ENCODE measurements at regions not wholly inside any gene's neighbourhood (a gene's known extent, or its start where the extent isn't known, plus 50 kb on each side); places are given as distances from the start of the nearest gene placed in this dataset.

- FAIRE-seq: no peak
- H3K27ac ChIP-seq (ENCODE audit: control insufficient read depth, insufficient read depth, low read length): no peak overlapping the region
Measured at GRCh38 chr9:25094518-25094917, 548.8 kb upstream of the IZUMO3 start.

GRCh38 chr9:25078202-25078601, 532.5 kb upstream of the IZUMO3 start:
- DNase-seq (ENCODE audit: low read depth, low spot score): no peak
- H3K27ac ChIP-seq (ENCODE audit: control insufficient read depth, insufficient read depth, low read length): no peak overlapping the region
- no peak overlapping the region for H3K4me3 ChIP-seq (ENCODE audit: control insufficient read depth in 2 of 3, extremely low read depth in 1 of 3, insufficient read depth in 2 of 3, low read depth in 1 of 3, low read length in 3 of 3)
- H3K9me3 ChIP-seq (ENCODE audit: control insufficient read depth, low read depth, low read length): no peaks in the 10 kb centered on the region
- no peaks in the 10 kb centered on the region for H4K20me1 ChIP-seq (ENCODE audit: control insufficient read depth, extremely low read depth, insufficient read depth, low read length)
- no peaks in the 10 kb centered on the region for H3K9me1 ChIP-seq (ENCODE audit: control insufficient read depth, extremely low read depth, insufficient read depth, low read length)
- TF ChIP-seq EZH2 (IDR thresholded peaks at IDR 0.05; ENCODE audit: low read length) (no peak), CTCF (optimal IDR thresholded peaks at IDR 0.05 in 1 of 3, IDR thresholded peaks at IDR 0.05 in 1 of 3, conservative IDR thresholded peaks at IDR 0.05 in 1 of 3; ENCODE audit: extremely low read depth in 1 of 3, insufficient read depth in 2 of 3, low read length in 3 of 3) (no peak)
- H3K9ac ChIP-seq (ENCODE audit: control insufficient read depth, extremely low read depth, insufficient read depth, low read length): no peak overlapping the region
- dilution Hi-C loops (cut with MboI; ENCODE audit: extremely low pct_ligation_motif_present, low sequenced_read_pairs): no loop called here
- H3K36me3 ChIP-seq (ENCODE audit: control insufficient read depth in 2 of 2, extremely low read depth in 1 of 2, insufficient read depth in 2 of 2, low read length in 2 of 2): no peaks in the 10 kb centered on the region
- H3K4me1 ChIP-seq (ENCODE audit: control insufficient read depth, extremely low read depth, insufficient read depth, low read length): no peaks in the 10 kb centered on the region
- no peak overlapping the region for H3K4me2 ChIP-seq (ENCODE audit: control insufficient read depth, extremely low read depth, insufficient read depth, low read depth, low read length)
- no peak overlapping the region for H2AFZ ChIP-seq (ENCODE audit: control insufficient read depth, low read length)
- no peaks in the 10 kb centered on the region for H3K79me2 ChIP-seq (ENCODE audit: control insufficient read depth, insufficient read depth, low read length)
- no peaks in the 10 kb centered on the region for H3K27me3 ChIP-seq (ENCODE audit: control insufficient read depth, extremely low read depth, insufficient read depth, low read length)
- no peak for FAIRE-seq

More at GRCh38 chr9:25094518-25094917, 548.8 kb upstream of the IZUMO3 start:
- Histone ChIP-seq H3K36me3 (ENCODE audit: control insufficient read depth in 2 of 2, extremely low read depth in 1 of 2, insufficient read depth in 2 of 2, low read length in 2 of 2) (no peaks in the 10 kb centered on the region), H3K4me2 (ENCODE audit: control insufficient read depth, extremely low read depth, insufficient read depth, low read depth, low read length) (no peak overlapping the region), H3K27me3 (ENCODE audit: control insufficient read depth, extremely low read depth, insufficient read depth, low read length) (no peaks in the 10 kb centered on the region), H3K4me1 (ENCODE audit: control insufficient read depth, extremely low read depth, insufficient read depth, low read length) (no peaks in the 10 kb centered on the region), H4K20me1 (ENCODE audit: control insufficient read depth, extremely low read depth, insufficient read depth, low read length) (no peaks in the 10 kb centered on the region), H2AFZ (ENCODE audit: control insufficient read depth, low read length) (no peak overlapping the region), H3K9me3 (ENCODE audit: control insufficient read depth, low read depth, low read length) (no peaks in the 10 kb centered on the region), H3K79me2 (ENCODE audit: control insufficient read depth, insufficient read depth, low read length) (no peaks in the 10 kb centered on the region), H3K4me3 (ENCODE audit: control insufficient read depth in 2 of 3, extremely low read depth in 1 of 3, insufficient read depth in 2 of 3, low read depth in 1 of 3, low read length in 3 of 3) (no peak overlapping the region), H3K9me1 (ENCODE audit: control insufficient read depth, extremely low read depth, insufficient read depth, low read length) (no peaks in the 10 kb centered on the region), H3K9ac (ENCODE audit: control insufficient read depth, extremely low read depth, insufficient read depth, low read length) (no peak overlapping the region)
- TF ChIP-seq CTCF (optimal IDR thresholded peaks at IDR 0.05 in 1 of 3, IDR thresholded peaks at IDR 0.05 in 1 of 3, conservative IDR thresholded peaks at IDR 0.05 in 1 of 3; ENCODE audit: extremely low read depth in 1 of 3, insufficient read depth in 2 of 3, low read length in 3 of 3) (no peak), EZH2 (IDR thresholded peaks at IDR 0.05; ENCODE audit: low read length) (no peak)
- no peak for DNase-seq (ENCODE audit: low read depth, low spot score)
- dilution Hi-C loops (cut with MboI; ENCODE audit: extremely low pct_ligation_motif_present, low sequenced_read_pairs): no loop called here
